Prostate gland (tissue), 2 donors: ENCODE measurements at regions not wholly inside any gene's neighbourhood (a gene's known extent, or its start where the extent isn't known, plus 50 kb on each side); places are given as distances from the start of the nearest gene placed in this dataset.
"Not testable (repeated sequence)": the region's sequence is repeated elsewhere in the genome, so short reads cannot be mapped to it uniquely, and the experiment has no call there.

ENCODE experiments used
- CTCF ChIP-seq, 4 experiments: fragments of 200-600 bp in 2 of 4; fragments of 450-650 bp in 2 of 4; sonication (generic) in 2 of 4; IDR thresholded peaks; 1 replicate in 3 of 4; 2 replicates in 1 of 4; pipeline ENCODE4 v1.5.1; 2016 to 2019; ENCODE audit warnings: antibody characterized with exemption in 4 of 4, mild to moderate bottlenecking in 2 of 4, moderate library complexity in 2 of 4
- POLR2A ChIP-seq: fragments of 450-650 bp; IDR thresholded peaks from one replicate; pipeline ENCODE4 v1.6.1; 2016; ENCODE audit warnings: antibody characterized with exemption, mild to moderate bottlenecking
- POLR2AphosphoS5 ChIP-seq: sonication (generic); formaldehyde crosslinking; IDR thresholded peaks from one replicate; pipeline ENCODE4 v1.6.1; 2017; ENCODE audit warnings: antibody characterized with exemption

DNA sequence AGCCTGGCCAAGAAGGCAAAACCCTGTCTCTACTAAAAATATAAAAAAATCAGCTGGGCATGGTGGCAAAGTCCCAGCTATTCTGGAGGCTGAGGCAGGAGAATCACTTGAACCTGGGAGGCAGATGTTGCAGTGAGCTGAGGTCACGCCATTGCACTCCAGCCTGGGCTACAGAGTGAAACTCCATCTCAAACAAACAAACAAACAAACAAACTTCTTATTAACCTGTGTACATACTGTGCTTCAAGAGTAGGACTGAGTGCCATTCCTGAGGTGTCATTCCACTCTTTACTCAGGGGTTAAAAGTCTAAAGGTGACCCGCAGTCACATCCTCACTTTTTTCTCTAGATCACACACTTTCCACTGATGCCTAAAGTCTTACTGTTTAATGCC is 169.4 kb upstream of the MKLN1 start:
- TF ChIP-seq CTCF (IDR thresholded peaks at IDR 0.05); POLR2A; POLR2AphosphoS5: not testable (repeated sequence)
